ENCODE measurements at regions not wholly inside any gene's neighbourhood (a gene's known extent, or its start where the extent isn't known, plus 50 kb on each side); places are given as distances from the start of the nearest gene placed in this dataset.

GRCh38 chr3:72145506-72146380 lies 360.8 kb upstream of the PROK2 start:
- TF ChIP-seq EP300 (IDR thresholded peaks at IDR 0.05; ENCODE audit: low read depth) (no peak), CTCF (IDR thresholded peaks at IDR 0.05) (no peak)

All from transverse colon (tissue), 3 donors.